Upper lobe of right lung (tissue), 1 donor: ENCODE measurements at regions not wholly inside any gene's neighbourhood (a gene's known extent, or its start where the extent isn't known, plus 50 kb on each side); places are given as distances from the start of the nearest gene placed in this dataset.
"Not testable (repeated sequence)": the region's sequence is repeated elsewhere in the genome, so short reads cannot be mapped to it uniquely, and the experiment has no call there.

Experiments used
- ATAC-seq: fragments of 200-7000 bp; cut with Tn5 transposase; one replicate; pipeline ENCODE4 v1.9.1; 2020; ENCODE audit warnings: mild to moderate bottlenecking, moderate library complexity
- DNase-seq: peaks from one replicate; pipeline ENCODE4 v3.0.0-alpha.2; 2020
- H3K27ac ChIP-seq: fragments of 200-600 bp; one replicate; pipeline ENCODE4 v1.8.0; 2022
- H3K27me3 ChIP-seq: fragments of 200-600 bp; one replicate; pipeline ENCODE4 v1.8.0; 2022; ENCODE audit warnings: mild to moderate bottlenecking
- H3K36me3 ChIP-seq: fragments of 200-600 bp; one replicate; pipeline ENCODE4 v1.8.0; 2022
- H3K4me1 ChIP-seq: fragments of 200-600 bp; one replicate; pipeline ENCODE4 v1.8.0; 2022
- H3K4me3 ChIP-seq: fragments of 200-600 bp; one replicate; pipeline ENCODE4 v1.8.0; 2022; ENCODE audit warnings: mild to moderate bottlenecking
- H3K9me3 ChIP-seq: fragments of 200-600 bp; one replicate; pipeline ENCODE4 v1.8.0; 2022
- CTCF ChIP-seq: fragments of 200-600 bp; IDR thresholded peaks from one replicate; pipeline ENCODE4 v1.8.0; 2022; ENCODE audit warnings: antibody characterized with exemption
- intact Hi-C: fragments of 100-400 bp; cut with DNase I; formaldehyde crosslinking; loops from one replicate; pipeline ENCODE4 v1.11.0; 2022
- donor health status: DM: no; HTN: yes; CAD: no; lungs with severe emphysema.

GRCh38 chr2:8248623-8248957 is 433.3 kb upstream of the ID2 start:
- intact Hi-C loops: no loop called here
- no peaks in the 10 kb centered on the region for H3K9me3 ChIP-seq
- no peak overlapping the region for H3K27ac ChIP-seq
- DNase-seq: no peak
- no peak for TF ChIP-seq CTCF
- no peak overlapping the region for H3K4me3 ChIP-seq
- no peaks in the 10 kb centered on the region for H3K27me3 ChIP-seq
- ATAC-seq: no peak
- H3K36me3 ChIP-seq: no peaks in the 10 kb centered on the region
- no peaks in the 10 kb centered on the region for H3K4me1 ChIP-seq

DNA sequence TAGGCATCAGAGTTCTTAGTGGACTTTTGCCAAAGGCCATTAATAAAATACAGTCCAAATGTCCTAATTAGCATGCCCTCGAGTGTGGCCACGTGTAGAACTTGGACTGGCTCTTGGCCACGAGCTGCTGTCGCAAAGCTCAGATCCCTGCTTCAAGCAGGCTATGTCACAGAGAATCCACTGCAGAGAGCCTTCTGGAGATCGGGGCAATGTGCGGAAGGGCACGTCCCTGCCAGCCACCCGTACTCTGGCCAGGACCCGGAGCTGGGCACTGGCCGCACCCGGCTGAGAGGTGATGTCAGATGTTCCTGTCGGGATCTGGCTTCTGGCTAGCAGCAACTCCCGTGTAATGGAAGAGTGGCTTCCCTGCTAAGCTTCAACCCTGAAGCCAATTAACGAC is 432.7 kb upstream of the ID2 start:
- H3K4me3 ChIP-seq: no peak overlapping the region
- DNase-seq: no peak

GRCh38 chr2:8249769-8250168 is 432.1 kb upstream of the ID2 start:
- no peak for TF ChIP-seq CTCF
- Histone ChIP-seq H3K9me3 (no peaks in the 10 kb centered on the region), H3K4me3 (no peak overlapping the region), H3K27ac (no peak overlapping the region), H3K4me1 (no peaks in the 10 kb centered on the region), H3K36me3 (no peaks in the 10 kb centered on the region), H3K27me3 (no peaks in the 10 kb centered on the region)
- ATAC-seq (no peak), DNase-seq (no peak)
- intact Hi-C loops: no loop called here

More for the DNA sequence above, 432.7 kb upstream of the ID2 start:
- Histone ChIP-seq H3K27me3 (no peaks in the 10 kb centered on the region), H3K27ac (no peak overlapping the region), H3K4me1 (no peaks in the 10 kb centered on the region), H3K36me3 (no peaks in the 10 kb centered on the region), H3K9me3 (no peaks in the 10 kb centered on the region)
- no peak for TF ChIP-seq CTCF
- intact Hi-C loops: no loop called here
- ATAC-seq: no peak

GRCh38 chr2:8250290-8250689 is 431.6 kb upstream of the ID2 start:
- H3K27me3 ChIP-seq, ATAC-seq, H3K27ac ChIP-seq, H3K9me3 ChIP-seq, H3K36me3 ChIP-seq, H3K4me3 ChIP-seq, intact Hi-C loops, H3K4me1 ChIP-seq, DNase-seq: not testable (repeated sequence)

DNA sequence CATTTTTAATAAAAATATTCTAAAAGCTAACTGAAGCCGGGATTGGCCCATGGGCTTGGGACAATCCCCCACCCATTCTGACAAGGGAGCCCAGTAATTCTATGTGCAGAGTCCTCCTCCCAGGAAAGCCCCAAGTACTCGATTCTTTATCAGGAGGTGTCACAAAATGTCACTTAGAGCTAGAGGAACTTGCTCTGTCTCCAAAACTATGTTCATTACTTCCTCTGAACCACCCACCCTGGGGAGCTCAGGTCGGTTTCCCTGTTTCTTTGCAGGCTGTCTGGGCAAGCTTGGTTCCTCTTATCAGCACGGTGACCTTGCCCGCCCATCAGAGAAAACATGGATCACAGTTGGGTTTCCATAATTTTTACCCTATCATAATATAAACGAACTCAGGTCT is 430.6 kb upstream of the ID2 start:
- intact Hi-C loops: no loop called here
- peak; percentile 55 for ATAC-seq
- no peaks in the 10 kb centered on the region for H3K27me3 ChIP-seq
- H3K4me1 ChIP-seq: no peaks in the 10 kb centered on the region
- H3K9me3 ChIP-seq: no peaks in the 10 kb centered on the region
- H3K36me3 ChIP-seq: no peaks in the 10 kb centered on the region
- TF ChIP-seq CTCF: no peak
- no peak overlapping the region for H3K27ac ChIP-seq
- no peak overlapping the region for H3K4me3 ChIP-seq
- no peak for DNase-seq

- intact Hi-C loops: no loop called here
- ATAC-seq (no peak), DNase-seq (no peak)
- H3K4me3 ChIP-seq: no peak overlapping the region
- TF ChIP-seq CTCF: no peak
- no peak overlapping the region for H3K27ac ChIP-seq
- H3K36me3 ChIP-seq: no peaks in the 10 kb centered on the region
- no peaks in the 10 kb centered on the region for H3K27me3 ChIP-seq
- no peaks in the 10 kb centered on the region for H3K4me1 ChIP-seq
- no peaks in the 10 kb centered on the region for H3K9me3 ChIP-seq
Measured at GRCh38 chr2:8251856-8252255, 430.0 kb upstream of the ID2 start.
